Astrocyte of the cerebellum (primary cell): ENCODE measurements at regions not wholly inside any gene's neighbourhood (a gene's known extent, or its start where the extent isn't known, plus 50 kb on each side); places are given as distances from the start of the nearest gene placed in this dataset.

Source experiments
- DNase-seq: peaks from one replicate; pipeline ENCODE4 v3.0.0-alpha.2; 2011; ENCODE audit warnings: low read depth
- H3K4me3 ChIP-seq: 2 replicates; pipeline ENCODE4 v1.5.1; 2011; ENCODE audit warnings: mild to moderate bottlenecking, low read depth, low read length, moderate library complexity
- CTCF ChIP-seq: IDR thresholded peaks from 2 replicates; pipeline ENCODE4 v1.5.1; 2012; ENCODE audit warnings: low read length, low read depth, moderate library complexity, mild to moderate bottlenecking; ENCODE audit errors: missing control alignments
- in situ Hi-C: cut with HindIII; loops from 2 replicates; pipeline ENCODE4 v1.10.0; 2017; ENCODE audit warnings: low sequenced_read_pairs

- no peak for DNase-seq
- in situ Hi-C loops: no loop called here
- no peak overlapping the region for H3K4me3 ChIP-seq
- no peak for TF ChIP-seq CTCF
Observed at GRCh38 chr16:26651884-26652283, 414.8 kb upstream of the C16orf82 start.

- no peak for TF ChIP-seq CTCF
- H3K4me3 ChIP-seq: no peak overlapping the region
- in situ Hi-C loops: no loop called here
- no peak for DNase-seq
Observed at GRCh38 chr16:26658486-26658885, 408.2 kb upstream of the C16orf82 start.

DNA sequence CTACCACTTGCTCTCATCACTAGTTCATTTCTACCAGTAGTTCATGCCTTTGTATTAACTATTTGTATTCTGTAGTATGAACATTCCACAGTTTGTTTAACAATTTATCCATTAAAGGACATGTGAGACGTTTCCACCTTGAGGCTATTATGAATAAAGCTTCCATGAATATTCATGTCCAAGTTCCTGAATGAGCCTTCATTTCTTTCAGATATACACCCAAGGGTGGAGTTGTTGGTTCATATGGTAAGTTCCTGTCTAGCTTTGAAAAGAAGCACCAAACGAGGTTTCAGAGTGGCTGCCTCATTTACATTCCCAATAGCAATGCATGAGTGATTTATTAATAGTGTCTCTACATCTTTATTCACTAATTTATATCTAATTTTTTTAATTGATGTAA is 407.8 kb upstream of the C16orf82 start:
- TF ChIP-seq CTCF: no peak
- in situ Hi-C loops: no loop called here
- no peak for DNase-seq

DNA sequence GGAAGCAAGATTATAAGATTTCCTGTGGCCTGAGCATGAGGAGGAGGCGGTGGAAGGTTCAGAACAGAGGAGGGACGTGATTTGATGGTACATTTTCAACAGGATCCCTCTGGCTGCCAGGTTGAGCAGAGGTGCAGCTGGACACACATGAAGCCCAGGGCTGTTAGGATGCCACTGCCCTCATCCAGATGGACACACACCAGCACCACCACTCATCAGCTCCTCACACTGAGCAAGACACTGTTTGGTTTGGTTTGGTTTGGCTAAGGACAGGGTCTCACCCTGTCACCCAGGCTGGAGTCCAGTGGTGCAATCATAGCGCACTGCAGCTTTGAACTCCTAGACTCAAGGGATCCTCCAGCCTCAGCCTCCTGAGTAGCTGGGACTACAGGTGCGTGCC is 402.6 kb upstream of the C16orf82 start:
- in situ Hi-C loops: no loop called here
- TF ChIP-seq CTCF: no peak
- no peak overlapping the region for H3K4me3 ChIP-seq
- no peak for DNase-seq

More for the DNA sequence above, 407.8 kb upstream of the C16orf82 start:
- H3K4me3 ChIP-seq: no peak overlapping the region

GRCh38 chr16:26665166-26665939 is 401.4 kb upstream of the C16orf82 start:
- no peak for TF ChIP-seq CTCF
- in situ Hi-C loops: no loop called here
- DNase-seq: no peak
- H3K4me3 ChIP-seq: no peak overlapping the region

- H3K4me3 ChIP-seq: no peak overlapping the region
- in situ Hi-C loops: no loop called here
- no peak for TF ChIP-seq CTCF
- no peak for DNase-seq
Observed at GRCh38 chr16:26666486-26666885, 400.2 kb upstream of the C16orf82 start.

DNA sequence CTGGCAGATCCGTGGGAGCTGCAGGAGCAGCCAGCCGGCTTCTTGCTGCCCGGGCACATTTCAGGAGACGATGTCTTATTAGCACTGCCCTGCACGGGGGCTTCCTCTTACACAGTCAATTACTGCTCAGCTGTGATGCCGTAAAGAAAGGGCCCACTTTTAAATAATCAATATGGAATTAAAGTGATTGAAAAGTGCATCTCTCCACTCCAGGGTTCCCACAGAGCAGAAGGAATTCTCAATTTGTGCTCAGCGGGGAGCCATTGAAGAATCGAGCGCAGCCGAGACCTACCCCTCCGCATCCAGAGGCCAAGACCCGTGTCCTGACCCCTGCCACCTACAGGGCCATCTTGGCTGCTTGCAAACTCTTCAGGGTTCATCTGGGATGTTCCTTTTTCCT is 399.4 kb upstream of the C16orf82 start:
- H3K4me3 ChIP-seq: no peak overlapping the region
- TF ChIP-seq CTCF: no peak
- in situ Hi-C loops: no loop called here
- DNase-seq: no peak
